ENCODE measurements at regions not wholly inside any gene's neighbourhood (a gene's known extent, or its start where the extent isn't known, plus 50 kb on each side); places are given as distances from the start of the nearest gene placed in this dataset.

DNA sequence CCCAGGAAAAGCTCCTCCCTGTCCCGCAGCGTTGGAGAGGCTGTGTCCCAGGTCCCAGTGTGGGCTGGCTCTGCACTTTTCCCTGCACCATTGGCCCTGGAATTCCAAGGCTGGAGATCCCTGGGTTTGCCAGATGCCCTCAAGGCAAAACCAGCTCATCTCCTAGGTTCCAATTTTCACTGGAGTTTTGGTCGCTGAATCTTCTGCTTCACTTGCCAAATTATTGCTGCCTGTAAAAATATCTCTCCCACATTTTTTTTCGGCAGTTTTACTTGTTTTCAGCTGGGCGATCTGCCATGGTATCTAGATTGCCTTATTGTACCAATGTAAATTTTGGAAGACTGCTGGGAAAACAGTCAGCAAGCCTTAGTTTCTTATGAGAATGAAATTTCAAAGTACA is 150.9 kb upstream of the ATP10A start:
- H3K27me3 ChIP-seq: no peaks in the 10 kb centered on the region
- DNase-seq (no peak), ATAC-seq (no peak)
- WGBS, 2 donors: 49 to 52% methylated on average over 3 to 4 of the region's 5 CpGs
- no peak for TF ChIP-seq POLR2A (IDR thresholded peaks at IDR 0.05)
- no peaks in the 10 kb centered on the region for H3K36me3 ChIP-seq (replicated peaks in 1 of 2; ENCODE audit: insufficient read depth in 1 of 2, low read depth in 2 of 2)
- H3K27ac ChIP-seq: no peak overlapping the region
- intact Hi-C loops (cut with DNase I): no loop called here
- H3K9me3 ChIP-seq: no peaks in the 10 kb centered on the region
- no peak overlapping the region for H3K4me3 ChIP-seq
- H3K4me1 ChIP-seq: no peaks in the 10 kb centered on the region

DNA sequence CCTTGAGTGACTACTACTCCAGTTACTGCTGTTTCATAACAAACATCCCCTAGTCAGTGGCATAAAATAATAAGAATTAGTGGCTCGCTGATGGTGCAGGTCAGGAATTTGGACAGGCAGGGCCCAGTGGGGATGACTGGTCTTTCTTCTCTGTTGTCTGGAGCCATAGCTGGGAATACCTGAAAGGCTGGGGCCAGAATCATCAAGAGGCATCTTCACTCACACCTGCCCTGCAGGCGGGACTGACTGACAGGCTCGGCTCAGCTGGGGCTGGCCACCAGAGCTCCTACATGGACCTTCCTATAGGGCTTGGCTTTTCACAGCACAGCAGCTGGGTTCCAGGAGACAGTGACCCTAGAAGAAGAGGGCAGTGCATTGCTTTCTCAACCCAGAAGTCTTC is 148.8 kb upstream of the ATP10A start:
- Histone ChIP-seq H3K4me3 (no peak overlapping the region), H3K36me3 (replicated peaks in 1 of 2; ENCODE audit: insufficient read depth in 1 of 2, low read depth in 2 of 2) (no peaks in the 10 kb centered on the region), H3K9me3 (no peaks in the 10 kb centered on the region), H3K27me3 (no peaks in the 10 kb centered on the region), H3K27ac (no peak overlapping the region), H3K4me1 (no peaks in the 10 kb centered on the region)
- intact Hi-C loops (cut with DNase I): no loop called here
- ATAC-seq: no peak
- TF ChIP-seq POLR2A (IDR thresholded peaks at IDR 0.05) (no peak), CTCF (IDR thresholded peaks at IDR 0.05) (no peak)
- no peak for DNase-seq
- WGBS, 2 donors: 62 to 71% methylated on average over 3 of the region's 3 CpGs

GRCh38 chr15:26007151-26007550 is 144.0 kb upstream of the ATP10A start:
- Histone ChIP-seq H3K27ac (no peak overlapping the region), H3K27me3 (no peaks in the 10 kb centered on the region), H3K9me3 (no peaks in the 10 kb centered on the region), H3K36me3 (replicated peaks in 1 of 2; ENCODE audit: insufficient read depth in 1 of 2, low read depth in 2 of 2) (no peaks in the 10 kb centered on the region), H3K4me1 (no peaks in the 10 kb centered on the region), H3K4me3 (no peak overlapping the region)
- 58 to 70% methylated on average over 6 of the region's 6 CpGs for WGBS, 2 donors
- intact Hi-C loops (cut with DNase I): no loop called here
- TF ChIP-seq POLR2A (IDR thresholded peaks at IDR 0.05) (no peak), CTCF (IDR thresholded peaks at IDR 0.05) (no peak)
- ATAC-seq (no peak), DNase-seq (no peak)

GRCh38 chr15:26001201-26001600 is 138.1 kb upstream of the ATP10A start:
- DNase-seq (no peak), ATAC-seq (no peak)
- no peaks in the 10 kb centered on the region for H3K36me3 ChIP-seq (replicated peaks in 1 of 2; ENCODE audit: insufficient read depth in 1 of 2, low read depth in 2 of 2)
- TF ChIP-seq CTCF (IDR thresholded peaks at IDR 0.05): no peak
- TF ChIP-seq POLR2A (IDR thresholded peaks at IDR 0.05): no peak
- 67 to 82% methylated on average over 9 of the region's 9 CpGs for WGBS, 2 donors
- H3K4me1 ChIP-seq: no peaks in the 10 kb centered on the region
- no peak overlapping the region for H3K27ac ChIP-seq
- no peaks in the 10 kb centered on the region for H3K27me3 ChIP-seq
- intact Hi-C loops (cut with DNase I): no loop called here
- H3K9me3 ChIP-seq: no peaks in the 10 kb centered on the region
- no peak overlapping the region for H3K4me3 ChIP-seq

GRCh38 chr15:25993506-25993905 is 130.4 kb upstream of the ATP10A start:
- no peak for ATAC-seq
- DNase-seq: no peak
- 37 to 39% methylated on average over 1 of the region's 1 CpG for WGBS, 2 donors
- no peak overlapping the region for H3K27ac ChIP-seq
- H3K4me1 ChIP-seq: no peaks in the 10 kb centered on the region
- H3K36me3 ChIP-seq (replicated peaks in 1 of 2; ENCODE audit: insufficient read depth in 1 of 2, low read depth in 2 of 2): no peaks in the 10 kb centered on the region
- no peaks in the 10 kb centered on the region for H3K9me3 ChIP-seq
- no peak overlapping the region for H3K4me3 ChIP-seq
- TF ChIP-seq POLR2A (IDR thresholded peaks at IDR 0.05): no peak
- no peak for TF ChIP-seq CTCF (IDR thresholded peaks at IDR 0.05)
- intact Hi-C loops (cut with DNase I): no loop called here
- no peaks in the 10 kb centered on the region for H3K27me3 ChIP-seq

Measured in body of pancreas (tissue), 4 donors.